DND-41 (cell line): ENCODE measurements at regions not wholly inside any gene's neighbourhood (a gene's known extent, or its start where the extent isn't known, plus 50 kb on each side); places are given as distances from the start of the nearest gene placed in this dataset.

Source experiments
- ATAC-seq: fragments of 200-7000 bp; cut with Tn5 transposase; 3 replicates; pipeline ENCODE4 v1.9.1; 2021; ENCODE audit warnings: low read depth; ENCODE audit not compliant: insufficient read depth
- DNase-seq: peaks from one replicate; pipeline ENCODE4 v3.0.0-alpha.2; 2020
- H2AFZ ChIP-seq: 2 replicates; pipeline ENCODE4 v1.6.0; 2012; ENCODE audit warnings: low read depth, low read length
- H3K27ac ChIP-seq: 2 replicates; pipeline ENCODE4 v1.5.1; 2012; ENCODE audit warnings: low read length, inconsistent platforms
- H3K27me3 ChIP-seq: fragments of 200-600 bp; sonication (generic); 2 replicates; pipeline ENCODE4 v1.6.0; 2012; ENCODE audit warnings: low read length, mild to moderate bottlenecking, inconsistent platforms; ENCODE audit not compliant: insufficient read depth, poor library complexity
- H3K36me3 ChIP-seq: 2 replicates; pipeline ENCODE4 v1.5.1; 2012; ENCODE audit warnings: low read length, inconsistent platforms; ENCODE audit not compliant: insufficient read depth
- H3K4me1 ChIP-seq: 2 replicates; pipeline ENCODE4 v1.5.1; 2012; ENCODE audit warnings: mild to moderate bottlenecking, low read length; ENCODE audit not compliant: insufficient read depth
- H3K4me2 ChIP-seq: 2 replicates; pipeline ENCODE4 v1.6.0; 2012; ENCODE audit warnings: mild to moderate bottlenecking, moderate library complexity, low read length, inconsistent platforms; ENCODE audit not compliant: insufficient read depth
- H3K4me3 ChIP-seq, 2 experiments: fragments of 200-600 bp in 1 of 2; shearing (Covaris generic) in 1 of 2; 2 replicates each; pipeline ENCODE4 v1.5.1; 2012 to 2016; ENCODE audit warnings: inconsistent platforms in 2 of 2, low read length in 2 of 2, mild to moderate bottlenecking in 2 of 2, low read depth in 1 of 2, moderate library complexity in 1 of 2
- H3K79me2 ChIP-seq: 2 replicates; pipeline ENCODE4 v1.6.0; 2012; ENCODE audit warnings: low read length, inconsistent platforms; ENCODE audit not compliant: insufficient read depth
- H3K9ac ChIP-seq: 2 replicates; pipeline ENCODE4 v1.6.0; 2012; ENCODE audit warnings: low read depth, mild to moderate bottlenecking, inconsistent platforms, low read length, moderate library complexity
- H3K9me3 ChIP-seq: 2 replicates; pipeline ENCODE4 v1.5.1; 2012; ENCODE audit warnings: low read length, moderate library complexity, mild to moderate bottlenecking, inconsistent platforms; ENCODE audit not compliant: insufficient read depth, severe bottlenecking
- H4K20me1 ChIP-seq: 2 replicates; pipeline ENCODE4 v1.6.0; 2012; ENCODE audit warnings: low read length; ENCODE audit not compliant: insufficient read depth
- EZH2 ChIP-seq: IDR thresholded peaks from 3 replicates; pipeline ENCODE4 v1.6.1; 2012; ENCODE audit warnings: borderline replicate concordance, low read depth, mild to moderate bottlenecking, moderate library complexity, low read length, inconsistent platforms; ENCODE audit not compliant: severe bottlenecking
- TF ChIP-seq, protein P1 (sequence below): IDR thresholded peaks from 2 replicates; pipeline ENCODE4 v1.5.1; 2012; ENCODE audit warnings: borderline replicate concordance, low read length, moderate library complexity, mild to moderate bottlenecking; ENCODE audit not compliant: poor library complexity, severe bottlenecking; ENCODE audit errors: extremely low read depth

DNA sequence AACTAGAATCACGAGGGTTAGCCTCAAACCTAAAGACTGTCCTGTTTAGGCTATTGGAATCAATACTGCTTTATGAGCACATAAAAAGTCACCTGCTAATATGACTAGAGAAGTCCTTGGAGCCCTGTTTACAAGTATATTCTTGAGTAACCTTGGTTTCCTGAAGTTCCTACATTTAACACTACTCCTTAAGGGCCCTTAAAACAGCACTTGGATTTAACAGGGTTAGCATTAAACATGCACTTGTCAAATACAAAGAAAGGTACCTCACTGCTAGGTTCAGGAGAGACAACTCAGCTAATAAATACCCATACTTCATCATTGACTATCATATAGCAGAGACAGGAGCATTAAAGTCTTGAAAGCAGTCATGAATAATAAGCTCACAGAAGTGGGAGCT, 96.7 kb downstream of the SLC5A7 start:
- Histone ChIP-seq H4K20me1 (no peaks in the 10 kb centered on the region), H3K4me2 (no peak overlapping the region), H3K36me3 (no peaks in the 10 kb centered on the region), H3K9me3 (no peaks in the 10 kb centered on the region), H3K27me3 (no peaks in the 10 kb centered on the region), H3K79me2 (no peaks in the 10 kb centered on the region), H2AFZ (no peak overlapping the region), H3K4me3 (no peak overlapping the region), H3K27ac (no peak overlapping the region), H3K9ac (no peak overlapping the region), H3K4me1 (peaks cover 14% of the 10 kb centered on the region; the same call in 1 of the 2 replicates)
- no peak for TF ChIP-seq EZH2
- TF ChIP-seq, protein P1, sequence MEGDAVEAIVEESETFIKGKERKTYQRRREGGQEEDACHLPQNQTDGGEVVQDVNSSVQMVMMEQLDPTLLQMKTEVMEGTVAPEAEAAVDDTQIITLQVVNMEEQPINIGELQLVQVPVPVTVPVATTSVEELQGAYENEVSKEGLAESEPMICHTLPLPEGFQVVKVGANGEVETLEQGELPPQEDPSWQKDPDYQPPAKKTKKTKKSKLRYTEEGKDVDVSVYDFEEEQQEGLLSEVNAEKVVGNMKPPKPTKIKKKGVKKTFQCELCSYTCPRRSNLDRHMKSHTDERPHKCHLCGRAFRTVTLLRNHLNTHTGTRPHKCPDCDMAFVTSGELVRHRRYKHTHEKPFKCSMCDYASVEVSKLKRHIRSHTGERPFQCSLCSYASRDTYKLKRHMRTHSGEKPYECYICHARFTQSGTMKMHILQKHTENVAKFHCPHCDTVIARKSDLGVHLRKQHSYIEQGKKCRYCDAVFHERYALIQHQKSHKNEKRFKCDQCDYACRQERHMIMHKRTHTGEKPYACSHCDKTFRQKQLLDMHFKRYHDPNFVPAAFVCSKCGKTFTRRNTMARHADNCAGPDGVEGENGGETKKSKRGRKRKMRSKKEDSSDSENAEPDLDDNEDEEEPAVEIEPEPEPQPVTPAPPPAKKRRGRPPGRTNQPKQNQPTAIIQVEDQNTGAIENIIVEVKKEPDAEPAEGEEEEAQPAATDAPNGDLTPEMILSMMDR = no peak
- ATAC-seq (no peak), DNase-seq (no peak)

DNA sequence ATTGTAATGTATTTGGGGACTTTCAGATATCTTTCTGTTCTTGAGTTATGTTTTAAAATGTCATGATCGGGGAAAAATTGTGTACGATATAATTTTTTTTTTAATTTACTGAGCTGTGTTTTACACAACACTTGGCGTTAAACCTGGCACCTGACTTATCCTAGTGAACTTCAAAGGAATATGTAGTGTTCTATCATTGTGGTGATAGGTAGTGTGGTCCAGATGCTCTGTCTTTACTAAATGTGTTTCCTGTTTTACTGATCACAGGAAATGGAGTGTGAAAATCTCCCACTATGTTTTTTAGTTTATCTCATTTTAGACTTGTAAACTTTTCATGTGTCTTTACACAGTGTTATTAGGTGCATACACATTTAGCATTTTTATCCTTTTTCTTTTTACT, 98.0 kb downstream of the SLC5A7 start:
- TF ChIP-seq, protein P1 = no peak
- TF ChIP-seq EZH2 = no peak
- Histone ChIP-seq H3K27me3 (no peaks in the 10 kb centered on the region), H3K4me2 (no peak overlapping the region), H3K36me3 (no peaks in the 10 kb centered on the region), H2AFZ (no peak overlapping the region), H3K9me3 (no peaks in the 10 kb centered on the region), H3K4me1 (peaks cover 14% of the 10 kb centered on the region; the same call in 1 of the 2 replicates), H3K4me3 (no peak overlapping the region), H3K27ac (no peak overlapping the region), H3K79me2 (no peaks in the 10 kb centered on the region), H3K9ac (no peak overlapping the region), H4K20me1 (no peaks in the 10 kb centered on the region)
- DNase-seq = no peak
- ATAC-seq = peak; percentile 92

DNA sequence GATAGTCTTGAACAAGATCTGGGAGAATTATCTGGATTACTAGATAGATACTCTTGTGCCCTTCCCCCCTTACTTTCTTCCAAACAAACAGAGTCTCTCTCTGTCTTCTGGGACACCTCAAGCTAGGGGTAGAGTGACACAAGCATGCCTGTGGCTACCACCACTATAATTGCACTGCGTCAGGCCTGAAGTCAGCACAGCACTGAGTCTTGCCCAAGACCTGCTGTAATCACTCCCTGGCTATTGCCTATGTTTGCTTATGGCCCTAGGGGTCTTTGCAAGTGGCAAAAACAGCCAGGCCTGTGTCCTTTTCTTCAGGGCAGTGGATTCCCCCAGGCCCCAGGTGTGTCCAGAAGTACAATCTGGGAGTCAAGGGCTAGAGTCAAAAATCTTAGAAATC, 106.6 kb downstream of the SLC5A7 start:
- TF ChIP-seq, protein P1 = no peak
- no peak for TF ChIP-seq EZH2
- H4K20me1 ChIP-seq = no peaks in the 10 kb centered on the region
- no peaks in the 10 kb centered on the region for H3K9me3 ChIP-seq

DNA sequence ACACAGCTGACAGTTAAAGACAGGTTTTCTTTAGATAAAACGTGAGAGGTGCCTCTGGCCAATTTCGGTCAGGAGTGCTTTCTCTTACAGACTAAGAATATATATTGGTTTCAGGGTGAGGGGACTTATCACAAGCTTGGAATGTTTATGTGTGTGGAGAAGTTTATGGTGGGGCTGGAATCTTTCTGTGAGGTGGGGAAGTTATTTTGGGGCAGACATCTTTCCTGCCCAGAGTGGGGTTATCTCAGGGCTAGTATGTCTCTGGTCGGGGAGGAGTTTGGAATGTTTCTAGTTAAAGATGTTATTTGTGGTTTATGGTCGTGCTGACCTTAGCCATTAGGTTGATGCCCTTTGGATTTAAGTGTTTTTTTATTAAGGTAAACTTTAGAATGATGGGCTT, 115.2 kb downstream of the SLC5A7 start:
- no peaks in the 10 kb centered on the region for H3K27me3 ChIP-seq
- H3K79me2 ChIP-seq = no peaks in the 10 kb centered on the region
- H3K4me2 ChIP-seq = no peak overlapping the region
- H4K20me1 ChIP-seq = no peaks in the 10 kb centered on the region
- TF ChIP-seq, protein P1 = no peak
- no peak for TF ChIP-seq EZH2
- H3K36me3 ChIP-seq = no peaks in the 10 kb centered on the region
- H3K9me3 ChIP-seq = no peaks in the 10 kb centered on the region
- H3K4me1 ChIP-seq = no peaks in the 10 kb centered on the region
- no peak overlapping the region for H3K9ac ChIP-seq
- no peak overlapping the region for H3K27ac ChIP-seq
- no peak overlapping the region for H2AFZ ChIP-seq
- DNase-seq (no peak), ATAC-seq (no peak)
- no peak overlapping the region for H3K4me3 ChIP-seq

More for the DNA sequence above, 106.6 kb downstream of the SLC5A7 start:
- H2AFZ ChIP-seq = no peak overlapping the region
- ATAC-seq = no peak
- H3K36me3 ChIP-seq = no peaks in the 10 kb centered on the region
- no peak overlapping the region for H3K27ac ChIP-seq
- no peak overlapping the region for H3K4me2 ChIP-seq
- no peak overlapping the region for H3K9ac ChIP-seq
- H3K27me3 ChIP-seq = no peaks in the 10 kb centered on the region
- H3K79me2 ChIP-seq = no peaks in the 10 kb centered on the region
- H3K4me3 ChIP-seq = no peak overlapping the region
- H3K4me1 ChIP-seq = no peaks in the 10 kb centered on the region
- no peak for DNase-seq
